ENCODE measurements at regions not wholly inside any gene's neighbourhood (a gene's known extent, or its start where the extent isn't known, plus 50 kb on each side); places are given as distances from the start of the nearest gene placed in this dataset.
"Not testable (repeated sequence)": the region's sequence is repeated elsewhere in the genome, so short reads cannot be mapped to it uniquely, and the experiment has no call there.

DNA sequence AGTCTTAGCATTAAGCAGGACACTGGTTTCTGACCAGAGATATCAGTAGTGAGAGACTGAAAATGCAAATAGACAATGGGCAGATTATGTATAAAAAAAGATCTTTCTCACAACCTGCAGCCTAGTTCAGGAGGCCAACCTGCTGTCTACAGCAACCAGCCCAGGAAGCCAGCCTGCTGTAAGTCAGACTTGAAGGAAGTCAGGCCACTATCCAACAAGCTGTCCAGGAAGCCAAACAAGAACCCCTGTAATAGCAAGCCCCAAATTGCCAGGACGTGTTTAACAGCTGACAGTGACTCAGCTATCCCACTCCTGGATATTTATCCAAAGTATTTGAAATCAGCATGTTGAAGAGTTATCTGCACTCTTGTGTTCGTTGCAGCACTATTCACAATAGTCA lies 121.8 kb upstream of the SPIN1 start:
- DNase-seq (ENCODE audit: low spot score in 2 of 2) = no peak
- H3K27me3 ChIP-seq = no peaks in the 10 kb centered on the region
- H3K9me3 ChIP-seq = no peaks in the 10 kb centered on the region
- TF ChIP-seq, protein P1, sequence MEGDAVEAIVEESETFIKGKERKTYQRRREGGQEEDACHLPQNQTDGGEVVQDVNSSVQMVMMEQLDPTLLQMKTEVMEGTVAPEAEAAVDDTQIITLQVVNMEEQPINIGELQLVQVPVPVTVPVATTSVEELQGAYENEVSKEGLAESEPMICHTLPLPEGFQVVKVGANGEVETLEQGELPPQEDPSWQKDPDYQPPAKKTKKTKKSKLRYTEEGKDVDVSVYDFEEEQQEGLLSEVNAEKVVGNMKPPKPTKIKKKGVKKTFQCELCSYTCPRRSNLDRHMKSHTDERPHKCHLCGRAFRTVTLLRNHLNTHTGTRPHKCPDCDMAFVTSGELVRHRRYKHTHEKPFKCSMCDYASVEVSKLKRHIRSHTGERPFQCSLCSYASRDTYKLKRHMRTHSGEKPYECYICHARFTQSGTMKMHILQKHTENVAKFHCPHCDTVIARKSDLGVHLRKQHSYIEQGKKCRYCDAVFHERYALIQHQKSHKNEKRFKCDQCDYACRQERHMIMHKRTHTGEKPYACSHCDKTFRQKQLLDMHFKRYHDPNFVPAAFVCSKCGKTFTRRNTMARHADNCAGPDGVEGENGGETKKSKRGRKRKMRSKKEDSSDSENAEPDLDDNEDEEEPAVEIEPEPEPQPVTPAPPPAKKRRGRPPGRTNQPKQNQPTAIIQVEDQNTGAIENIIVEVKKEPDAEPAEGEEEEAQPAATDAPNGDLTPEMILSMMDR (IDR thresholded peaks at IDR 0.05) = no peak
- no peak for TF ChIP-seq POLR2A (IDR thresholded peaks at IDR 0.05)
- TF ChIP-seq EP300 (IDR thresholded peaks at IDR 0.05) = no peak
- no peak for TF ChIP-seq POLR2AphosphoS5 (IDR thresholded peaks at IDR 0.05)
- WGBS = 49% methylated on average over 2 of the region's 2 CpGs
- no peak overlapping the region for H3K4me3 ChIP-seq
- H3K27ac ChIP-seq = no peak overlapping the region
- no peaks in the 10 kb centered on the region for H3K36me3 ChIP-seq
- no peaks in the 10 kb centered on the region for H3K4me1 ChIP-seq

DNA sequence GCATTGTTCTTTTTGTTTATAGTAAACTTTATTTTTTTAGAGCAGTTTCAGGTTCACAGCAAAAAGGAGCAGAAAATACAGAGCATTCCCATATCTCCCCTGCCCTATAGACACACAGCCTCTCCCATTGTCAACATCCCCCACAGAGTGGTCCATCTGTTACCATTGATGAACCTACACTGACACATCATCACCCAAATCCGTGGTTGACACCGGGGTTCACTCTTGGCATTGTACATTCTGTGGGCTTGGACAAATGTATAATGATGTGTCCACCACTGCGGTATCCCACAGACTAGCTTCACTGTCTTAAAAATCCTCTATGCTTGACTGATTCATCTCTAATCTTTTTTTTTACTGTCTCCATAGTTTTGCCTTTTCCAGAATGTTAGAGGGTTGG lies 120.7 kb upstream of the SPATA31C2 start:
- no peaks in the 10 kb centered on the region for H3K9me3 ChIP-seq
- no peaks in the 10 kb centered on the region for H3K36me3 ChIP-seq
- WGBS = 90% methylated on average over 3 of the region's 3 CpGs
- TF ChIP-seq, protein P1 (IDR thresholded peaks at IDR 0.05) = no peak
- TF ChIP-seq POLR2AphosphoS5 (IDR thresholded peaks at IDR 0.05) (no peak), POLR2A (IDR thresholded peaks at IDR 0.05) (no peak), EP300 (IDR thresholded peaks at IDR 0.05) (no peak)
- no peak overlapping the region for H3K4me3 ChIP-seq
- no peak for DNase-seq (ENCODE audit: low spot score in 2 of 2)
- H3K27ac ChIP-seq = no peak overlapping the region
- H3K27me3 ChIP-seq = no peaks in the 10 kb centered on the region
- peaks cover 9% of the 10 kb centered on the region for H3K4me1 ChIP-seq

DNA sequence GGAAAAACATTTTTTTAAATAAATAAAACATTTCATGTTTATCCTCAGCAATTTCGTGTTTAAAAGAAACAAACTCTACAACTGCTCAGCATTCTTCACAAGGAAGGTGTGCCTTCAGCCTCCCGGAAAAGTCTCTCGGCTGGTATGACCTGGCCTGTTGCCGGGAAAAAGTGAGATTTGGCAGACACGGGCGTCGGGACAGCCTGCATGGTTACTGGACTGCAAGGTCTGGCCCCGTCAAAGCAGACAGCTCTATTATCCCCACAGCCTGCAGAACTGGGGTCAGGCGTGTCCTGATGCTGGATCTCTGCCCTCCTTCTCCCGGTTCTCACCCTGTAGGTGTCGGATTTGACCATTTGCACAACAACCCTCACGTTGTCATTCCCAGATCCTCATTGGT lies 120.3 kb upstream of the SPATA31C2 start:
- Histone ChIP-seq H3K4me3 (no peak overlapping the region), H3K4me1 (peaks cover 9% of the 10 kb centered on the region), H3K27ac (no peak overlapping the region), H3K27me3 (no peaks in the 10 kb centered on the region), H3K9me3 (no peaks in the 10 kb centered on the region), H3K36me3 (no peaks in the 10 kb centered on the region)
- TF ChIP-seq, protein P1 (IDR thresholded peaks at IDR 0.05) = no peak
- TF ChIP-seq POLR2AphosphoS5 (IDR thresholded peaks at IDR 0.05) (no peak), POLR2A (IDR thresholded peaks at IDR 0.05) (no peak), EP300 (IDR thresholded peaks at IDR 0.05) (no peak)
- 32% methylated on average over 12 of the region's 12 CpGs for WGBS
- no peak for DNase-seq (ENCODE audit: low spot score in 2 of 2)

DNA sequence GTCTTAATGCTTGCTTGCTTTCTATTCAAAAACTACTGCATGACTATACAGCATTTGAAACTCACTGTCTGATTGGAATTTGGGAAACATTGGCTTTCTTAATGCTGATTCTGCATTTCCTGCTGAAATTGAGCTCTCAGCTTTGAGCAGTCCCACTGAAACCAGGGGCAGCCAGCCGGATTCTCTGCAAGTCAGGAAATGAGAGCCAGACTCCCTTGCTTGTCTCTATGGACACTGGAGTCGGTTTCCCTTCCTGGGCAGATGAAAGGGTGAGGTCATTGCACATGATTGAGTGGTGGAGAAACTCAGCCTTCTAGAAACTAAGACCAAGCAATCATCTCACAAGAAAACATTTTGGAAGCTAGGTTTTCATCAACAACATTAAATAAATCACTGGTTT lies 119.7 kb upstream of the SPATA31C2 start:
- no peak overlapping the region for H3K27ac ChIP-seq
- WGBS = 40% methylated on average over 2 of the region's 2 CpGs

DNA sequence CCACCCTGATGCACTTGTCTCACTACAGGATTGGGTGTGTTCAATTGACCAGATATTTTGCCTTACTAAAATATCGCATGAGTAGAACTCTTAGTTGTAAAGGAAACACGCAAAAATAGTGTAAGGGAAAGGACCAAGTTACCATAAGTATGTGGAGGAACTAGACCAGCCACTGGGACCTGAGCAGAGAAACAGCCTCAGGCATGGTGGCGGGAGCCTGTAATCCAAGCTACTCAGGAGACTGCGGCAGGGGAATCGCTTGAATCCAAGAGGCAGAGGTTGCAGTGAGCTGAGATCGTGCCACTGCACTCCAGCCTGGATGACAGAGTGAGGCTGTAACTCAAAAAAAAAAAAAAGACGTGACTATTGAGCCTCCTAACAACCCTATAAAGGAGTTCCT lies 117.9 kb upstream of the SPATA31C2 start:
- Histone ChIP-seq H3K36me3 (no peaks in the 10 kb centered on the region), H3K27me3 (no peaks in the 10 kb centered on the region), H3K4me3 (no peak overlapping the region), H3K9me3 (peaks cover 5% of the 10 kb centered on the region), H3K4me1 (peaks cover 9% of the 10 kb centered on the region), H3K27ac (no peak overlapping the region)
- 53% methylated on average over 7 of the region's 7 CpGs for WGBS
- TF ChIP-seq POLR2AphosphoS5 (IDR thresholded peaks at IDR 0.05) (no peak), EP300 (IDR thresholded peaks at IDR 0.05) (no peak), POLR2A (IDR thresholded peaks at IDR 0.05) (no peak)
- no peak for DNase-seq (ENCODE audit: low spot score in 2 of 2)

More for the DNA sequence above, 119.7 kb upstream of the SPATA31C2 start:
- peaks cover 9% of the 10 kb centered on the region for H3K4me1 ChIP-seq
- no peak overlapping the region for H3K4me3 ChIP-seq
- DNase-seq (ENCODE audit: low spot score in 2 of 2) = no peak
- H3K36me3 ChIP-seq = no peaks in the 10 kb centered on the region
- TF ChIP-seq EP300 (IDR thresholded peaks at IDR 0.05) (no peak), POLR2A (IDR thresholded peaks at IDR 0.05) (no peak), POLR2AphosphoS5 (IDR thresholded peaks at IDR 0.05) (no peak)
- TF ChIP-seq, protein P1 (IDR thresholded peaks at IDR 0.05) = no peak
- H3K9me3 ChIP-seq = no peaks in the 10 kb centered on the region
- no peaks in the 10 kb centered on the region for H3K27me3 ChIP-seq

DNA sequence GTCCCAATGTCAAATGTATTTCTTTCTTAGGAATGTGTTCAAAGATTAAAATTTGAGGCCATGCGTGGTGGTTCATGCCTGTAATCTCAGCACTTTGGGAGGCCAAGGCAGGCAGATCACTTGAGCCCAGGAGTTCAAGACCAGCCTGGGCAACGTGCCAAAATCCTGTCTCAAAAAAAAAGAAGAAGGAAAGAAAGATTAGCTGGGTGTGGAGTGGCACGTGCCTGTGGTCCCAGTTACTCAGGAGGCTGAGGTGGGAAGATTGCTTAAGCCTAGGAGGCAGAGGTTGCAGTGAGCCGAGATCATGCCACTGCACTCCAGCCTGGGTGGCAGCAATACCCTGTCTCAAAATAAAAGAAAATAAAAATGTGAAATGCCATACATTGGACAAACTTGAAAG lies 117.5 kb upstream of the SPATA31C2 start:
- 40% methylated on average over 4 of the region's 4 CpGs for WGBS
- H3K4me1 ChIP-seq; H3K36me3 ChIP-seq; H3K4me3 ChIP-seq; DNase-seq (ENCODE audit: low spot score in 2 of 2); H3K9me3 ChIP-seq; H3K27me3 ChIP-seq; H3K27ac ChIP-seq: not testable (repeated sequence)

Data from suprapubic skin (tissue), 4 donors.